ENCODE measurements at regions not wholly inside any gene's neighbourhood (a gene's known extent, or its start where the extent isn't known, plus 50 kb on each side); places are given as distances from the start of the nearest gene placed in this dataset.
"Not testable (repeated sequence)": the region's sequence is repeated elsewhere in the genome, so short reads cannot be mapped to it uniquely, and the experiment has no call there.

DNA sequence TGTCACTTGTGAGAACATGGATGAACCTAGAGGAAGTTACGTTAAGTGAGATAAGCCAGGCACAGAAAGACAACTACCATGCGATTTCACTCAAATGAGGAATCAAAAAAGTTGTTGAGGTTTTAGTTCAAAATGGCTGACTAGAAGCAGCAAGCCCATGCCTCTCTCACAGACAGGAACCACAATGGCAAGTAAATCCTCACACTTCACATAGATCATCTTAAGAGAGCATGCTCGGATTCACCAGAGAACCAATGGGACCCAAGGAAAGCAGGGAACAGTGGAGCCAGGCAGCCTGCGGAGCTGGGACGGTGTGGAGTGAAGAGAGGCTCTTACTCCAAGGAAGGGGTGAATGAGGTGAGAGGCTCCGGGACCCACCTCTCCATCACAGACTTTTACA is 581.0 kb downstream of the UQCRFS1 start:
- CTCF ChIA-PET: interaction anchor here (1.6 to 2.5 kb wide), 2 partner anchors 12 to 660 kb away, joined by 4 to 5 read pairs; no protein-coding TSS in a partner anchor
- POLR2A ChIA-PET: no interaction called here
- TF ChIP-seq, protein P1, sequence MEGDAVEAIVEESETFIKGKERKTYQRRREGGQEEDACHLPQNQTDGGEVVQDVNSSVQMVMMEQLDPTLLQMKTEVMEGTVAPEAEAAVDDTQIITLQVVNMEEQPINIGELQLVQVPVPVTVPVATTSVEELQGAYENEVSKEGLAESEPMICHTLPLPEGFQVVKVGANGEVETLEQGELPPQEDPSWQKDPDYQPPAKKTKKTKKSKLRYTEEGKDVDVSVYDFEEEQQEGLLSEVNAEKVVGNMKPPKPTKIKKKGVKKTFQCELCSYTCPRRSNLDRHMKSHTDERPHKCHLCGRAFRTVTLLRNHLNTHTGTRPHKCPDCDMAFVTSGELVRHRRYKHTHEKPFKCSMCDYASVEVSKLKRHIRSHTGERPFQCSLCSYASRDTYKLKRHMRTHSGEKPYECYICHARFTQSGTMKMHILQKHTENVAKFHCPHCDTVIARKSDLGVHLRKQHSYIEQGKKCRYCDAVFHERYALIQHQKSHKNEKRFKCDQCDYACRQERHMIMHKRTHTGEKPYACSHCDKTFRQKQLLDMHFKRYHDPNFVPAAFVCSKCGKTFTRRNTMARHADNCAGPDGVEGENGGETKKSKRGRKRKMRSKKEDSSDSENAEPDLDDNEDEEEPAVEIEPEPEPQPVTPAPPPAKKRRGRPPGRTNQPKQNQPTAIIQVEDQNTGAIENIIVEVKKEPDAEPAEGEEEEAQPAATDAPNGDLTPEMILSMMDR (IDR thresholded peaks at IDR 0.05; ENCODE audit: control extremely low read depth, extremely low read depth, low read depth, missing control alignments): no peak
- DNase-seq (ENCODE audit: extremely low spot score): no peak

DNA sequence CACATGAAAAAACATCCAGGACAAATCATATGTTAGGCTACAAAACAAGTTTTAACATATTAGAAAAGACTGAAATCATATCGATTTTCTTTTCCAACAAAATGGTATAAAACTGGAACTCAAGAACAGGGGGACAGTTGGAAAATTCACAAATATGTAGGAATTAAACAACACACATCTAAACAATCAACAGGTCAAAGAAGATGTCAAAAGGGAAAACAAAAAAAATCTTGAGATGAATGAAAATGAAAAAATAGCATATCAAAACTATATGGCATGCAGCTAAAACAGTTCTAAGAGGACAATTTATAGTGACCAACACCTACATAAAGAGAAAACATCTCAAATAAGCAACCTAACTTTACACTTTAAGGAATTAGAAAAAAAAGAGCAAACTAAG is 585.3 kb downstream of the UQCRFS1 start:
- ChIA-PET POLR2A (no interaction called here), CTCF (no interaction called here)
- DNase-seq (ENCODE audit: extremely low spot score): no peak
- TF ChIP-seq, protein P1 (IDR thresholded peaks at IDR 0.05; ENCODE audit: control extremely low read depth, extremely low read depth, low read depth, missing control alignments): no peak

DNA sequence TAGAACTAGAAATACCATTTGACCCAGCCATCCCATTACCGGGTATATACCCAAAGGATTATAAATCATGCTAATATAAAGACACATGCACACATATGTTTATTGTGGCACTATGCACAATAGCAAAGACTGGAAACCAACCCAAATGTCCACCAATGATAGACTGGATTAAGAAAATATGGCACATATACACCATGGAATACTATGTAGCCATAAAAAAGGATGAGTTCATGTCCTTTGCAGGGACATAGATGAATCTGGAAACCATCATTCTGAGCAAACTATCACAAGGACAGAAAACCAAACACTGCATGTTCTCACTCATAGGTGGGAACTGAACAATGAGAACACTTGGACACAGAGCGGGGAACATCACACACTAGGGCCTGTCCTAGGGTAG is 586.5 kb downstream of the UQCRFS1 start:
- DNase-seq (ENCODE audit: extremely low spot score); POLR2A ChIA-PET; CTCF ChIA-PET: not testable (repeated sequence)

DNA sequence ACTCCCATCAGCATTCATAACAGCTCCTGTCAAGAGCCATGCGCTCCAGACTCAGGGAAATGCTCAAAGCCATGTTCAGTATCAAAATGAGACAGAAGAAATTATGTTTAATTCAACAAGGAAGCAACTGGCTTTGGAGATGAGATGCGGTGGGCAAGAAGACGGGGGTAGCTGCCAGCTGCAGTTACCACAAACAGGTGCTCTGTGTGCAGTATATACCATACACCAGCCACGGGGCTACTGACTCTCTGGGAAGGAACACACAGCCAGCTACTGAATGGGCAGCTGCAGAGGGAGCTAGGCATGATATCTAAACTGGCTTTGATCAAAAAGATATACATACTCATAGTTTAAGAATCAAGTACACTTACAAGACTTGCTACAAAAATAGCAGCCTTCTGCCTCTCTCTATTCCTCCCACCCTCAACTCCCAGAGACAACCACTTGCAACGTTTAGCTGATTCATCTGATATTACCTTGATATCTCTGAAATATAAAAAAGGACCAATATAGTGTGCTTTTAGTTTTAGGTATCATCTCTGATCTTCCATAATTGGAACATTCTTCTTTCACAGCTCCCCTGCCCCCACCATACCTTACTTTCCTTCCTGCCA is 593.0 kb downstream of the UQCRFS1 start:
- no peak for DNase-seq (ENCODE audit: extremely low spot score)
- ChIA-PET CTCF (interaction anchor here (1.3 to 2.1 kb wide), 2 partner anchors 12 to 20 kb away, joined by 4 read pairs; no protein-coding TSS in a partner anchor), POLR2A (no interaction called here)
- TF ChIP-seq, protein P1 (IDR thresholded peaks at IDR 0.05; ENCODE audit: control extremely low read depth, extremely low read depth, low read depth, missing control alignments): no peak

DNA sequence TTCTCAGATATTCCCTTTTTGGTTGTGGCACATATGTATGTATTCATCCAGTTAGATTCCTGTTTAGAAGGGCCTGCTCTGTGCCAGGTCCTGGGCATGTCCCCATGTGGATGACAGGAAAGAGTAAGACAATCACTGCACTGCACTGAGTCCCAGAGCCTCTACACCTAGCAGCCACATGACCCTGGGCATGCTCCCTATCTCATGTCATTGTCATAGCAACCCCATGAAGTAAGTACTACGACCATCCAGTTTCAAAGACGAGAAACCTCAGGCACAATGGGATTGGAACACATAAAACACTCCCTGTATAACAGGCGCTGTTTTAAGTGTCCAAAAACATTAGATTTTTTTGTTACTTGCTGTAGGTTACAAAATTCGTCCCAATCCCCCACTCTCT is 594.4 kb downstream of the UQCRFS1 start:
- ChIA-PET POLR2A (no interaction called here), CTCF (interaction anchor here (2.1 kb wide), 1 partner anchor 21 kb away, joined by 4 read pairs; no protein-coding TSS in a partner anchor)
- TF ChIP-seq, protein P1 (IDR thresholded peaks at IDR 0.05; ENCODE audit: control extremely low read depth, extremely low read depth, low read depth, missing control alignments): no peak
- no peak for DNase-seq (ENCODE audit: extremely low spot score)

DNA sequence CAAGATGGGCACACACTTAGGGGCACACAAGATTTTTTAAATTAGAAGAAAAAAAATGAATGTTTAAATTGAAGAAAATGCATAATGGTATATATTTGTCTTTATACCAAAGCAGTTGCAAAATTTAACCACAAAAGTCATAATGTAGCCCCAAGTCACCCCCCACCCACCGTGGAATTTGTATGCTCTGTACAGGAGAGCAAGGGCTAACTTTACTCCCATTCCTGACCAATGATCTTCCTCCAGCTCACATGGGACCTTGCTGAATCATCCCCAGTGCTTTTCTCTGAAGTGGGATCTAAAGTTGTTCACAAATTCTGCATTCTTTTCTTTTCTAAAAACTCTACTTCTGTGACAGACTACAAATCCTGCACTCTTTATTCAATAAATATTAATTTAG is 597.0 kb downstream of the UQCRFS1 start:
- POLR2A ChIA-PET: no interaction called here
- DNase-seq (ENCODE audit: extremely low spot score): no peak
- TF ChIP-seq, protein P1 (IDR thresholded peaks at IDR 0.05; ENCODE audit: control extremely low read depth, extremely low read depth, low read depth, missing control alignments): no peak
- CTCF ChIA-PET: no interaction called here

DNA sequence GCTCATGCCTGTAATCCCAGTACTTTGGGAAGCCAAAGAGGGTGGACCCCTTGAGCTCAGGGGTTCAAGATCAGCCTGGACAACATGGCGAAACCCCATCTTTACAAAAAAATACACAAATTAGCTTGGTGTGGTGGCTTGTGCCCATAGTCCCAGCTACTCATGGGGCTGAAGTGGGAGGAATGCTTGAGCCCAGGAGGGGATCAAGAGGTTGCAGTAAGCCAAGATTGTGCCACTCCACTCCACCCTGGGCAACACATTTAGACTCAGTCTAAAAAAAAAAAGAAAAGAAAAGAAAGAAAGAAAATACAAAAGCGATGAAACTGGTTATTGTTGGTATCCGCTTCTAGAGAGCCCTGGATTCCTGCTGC is 597.4 kb downstream of the UQCRFS1 start:
- DNase-seq (ENCODE audit: extremely low spot score): no peak
- POLR2A ChIA-PET: no interaction called here
- CTCF ChIA-PET: no interaction called here
- TF ChIP-seq, protein P1 (IDR thresholded peaks at IDR 0.05; ENCODE audit: control extremely low read depth, extremely low read depth, low read depth, missing control alignments): no peak
